AG04450 (cell line): ENCODE measurements at regions not wholly inside any gene's neighbourhood (a gene's known extent, or its start where the extent isn't known, plus 50 kb on each side); places are given as distances from the start of the nearest gene placed in this dataset.

Experiments
- CTCF ChIA-PET: fragments of 300-600, 350-600 bp; formaldehyde crosslinking; extraction: SDS; loops from one replicate; lab custom pipeline; 2022; ENCODE audit warnings: antibody characterized with exemption, inconsistent platforms; lab: Charles Lee
- POLR2A ChIA-PET: fragments of 350-600 bp; formaldehyde crosslinking; extraction: SDS; loops from one replicate; lab custom pipeline; 2021; ENCODE audit warnings: antibody characterized with exemption, inconsistent platforms; lab: Yijun Ruan, JAX
- DNase-seq: peaks from one replicate; pipeline ENCODE4 v3.0.0-alpha.2; 2011; ENCODE audit warnings: low read depth, low spot score
- H3K27ac ChIP-seq: one replicate; pipeline ENCODE4 v1.5.1; 2012; ENCODE audit warnings: low read depth, low read length, control low read depth
- H3K27me3 ChIP-seq: one replicate; pipeline ENCODE4 v1.6.0; 2012; ENCODE audit warnings: low read length; ENCODE audit not compliant: control insufficient read depth, insufficient read depth
- H3K4me3 ChIP-seq: 2 replicates; pipeline ENCODE4 v1.5.1; 2011; ENCODE audit warnings: mild to moderate bottlenecking, low read depth, low read length, control low read depth
- H3K9me3 ChIP-seq: 2 replicates; pipeline ENCODE4 v1.5.1; 2012; ENCODE audit warnings: low read length; ENCODE audit not compliant: control insufficient read depth, insufficient read depth
- TF ChIP-seq, protein P1 (sequence below): IDR thresholded peaks from 2 replicates; pipeline ENCODE4 v1.5.1; 2011; ENCODE audit warnings: low read depth, low read length, control low read depth, inconsistent platforms

- no peak for DNase-seq
- no peak overlapping the region for H3K4me3 ChIP-seq
- TF ChIP-seq, protein P1, sequence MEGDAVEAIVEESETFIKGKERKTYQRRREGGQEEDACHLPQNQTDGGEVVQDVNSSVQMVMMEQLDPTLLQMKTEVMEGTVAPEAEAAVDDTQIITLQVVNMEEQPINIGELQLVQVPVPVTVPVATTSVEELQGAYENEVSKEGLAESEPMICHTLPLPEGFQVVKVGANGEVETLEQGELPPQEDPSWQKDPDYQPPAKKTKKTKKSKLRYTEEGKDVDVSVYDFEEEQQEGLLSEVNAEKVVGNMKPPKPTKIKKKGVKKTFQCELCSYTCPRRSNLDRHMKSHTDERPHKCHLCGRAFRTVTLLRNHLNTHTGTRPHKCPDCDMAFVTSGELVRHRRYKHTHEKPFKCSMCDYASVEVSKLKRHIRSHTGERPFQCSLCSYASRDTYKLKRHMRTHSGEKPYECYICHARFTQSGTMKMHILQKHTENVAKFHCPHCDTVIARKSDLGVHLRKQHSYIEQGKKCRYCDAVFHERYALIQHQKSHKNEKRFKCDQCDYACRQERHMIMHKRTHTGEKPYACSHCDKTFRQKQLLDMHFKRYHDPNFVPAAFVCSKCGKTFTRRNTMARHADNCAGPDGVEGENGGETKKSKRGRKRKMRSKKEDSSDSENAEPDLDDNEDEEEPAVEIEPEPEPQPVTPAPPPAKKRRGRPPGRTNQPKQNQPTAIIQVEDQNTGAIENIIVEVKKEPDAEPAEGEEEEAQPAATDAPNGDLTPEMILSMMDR: no peak
- ChIA-PET CTCF (no interaction called here), POLR2A (no interaction called here)
- no peaks in the 10 kb centered on the region for H3K27me3 ChIP-seq
- H3K9me3 ChIP-seq: no peaks in the 10 kb centered on the region
- no peak overlapping the region for H3K27ac ChIP-seq
Measured at GRCh38 chr3:94758751-94759150, 695.9 kb downstream of the NSUN3 start.

- no peak for DNase-seq
- Histone ChIP-seq H3K27ac (no peak overlapping the region), H3K27me3 (no peaks in the 10 kb centered on the region), H3K9me3 (peaks cover 2% of the 10 kb centered on the region), H3K4me3 (no peak overlapping the region)
- ChIA-PET CTCF (no interaction called here), POLR2A (no interaction called here)
- TF ChIP-seq, protein P1: no peak
Measured at GRCh38 chr3:94772402-94772801, 709.5 kb downstream of the NSUN3 start.

DNA sequence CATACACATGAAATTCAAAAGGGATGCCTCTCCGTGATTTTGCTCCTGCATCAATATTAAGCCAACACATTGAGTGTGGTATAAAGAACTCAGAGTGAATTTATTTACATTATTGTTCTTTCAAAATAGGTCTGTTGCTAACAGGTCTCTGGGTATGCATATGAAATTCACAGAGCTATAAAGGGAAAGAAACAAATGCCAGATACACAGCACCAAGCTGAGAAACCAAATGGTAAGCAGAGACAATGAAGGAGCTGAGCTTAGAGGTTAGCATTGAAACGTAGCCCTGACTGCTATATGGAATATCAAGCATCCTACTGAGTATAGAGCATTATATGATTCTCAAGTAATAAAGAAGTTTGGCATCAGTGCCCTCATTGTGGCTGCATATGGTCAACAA lies 712.9 kb downstream of the NSUN3 start:
- CTCF ChIA-PET: no interaction called here
- no peak overlapping the region for H3K4me3 ChIP-seq
- no peaks in the 10 kb centered on the region for H3K27me3 ChIP-seq

DNA sequence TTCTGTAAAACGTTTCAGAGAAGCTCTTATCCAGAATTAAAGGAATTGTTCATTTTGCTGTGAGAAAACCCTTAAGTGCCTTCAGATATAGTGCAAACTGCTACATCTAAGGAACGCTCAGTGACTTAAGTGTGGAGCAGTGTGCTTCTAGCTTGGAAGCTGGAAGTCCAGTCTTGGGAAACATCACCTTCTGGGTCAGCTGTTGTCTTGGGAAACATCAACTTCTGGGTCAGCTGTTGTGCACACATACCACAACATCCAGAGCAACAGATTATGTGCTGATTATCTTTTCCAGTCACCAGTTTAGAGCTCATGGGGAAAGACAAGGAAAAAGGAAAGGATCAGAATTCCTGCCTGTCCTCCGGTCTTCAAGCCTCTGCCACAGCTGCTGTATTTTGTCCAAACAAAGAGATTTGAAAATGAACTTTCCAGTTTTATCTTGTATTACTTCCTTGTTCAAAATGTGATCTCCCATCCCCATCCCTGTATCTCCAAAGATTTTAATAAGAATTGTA lies 713.6 kb downstream of the NSUN3 start:
- peaks cover 2% of the 10 kb centered on the region; the same call in 1 of the 2 replicates for H3K9me3 ChIP-seq
- CTCF ChIA-PET: no interaction called here
- TF ChIP-seq, protein P1: no peak

More for the DNA sequence above, 712.9 kb downstream of the NSUN3 start:
- Histone ChIP-seq H3K9me3 (peaks cover 2% of the 10 kb centered on the region; the same call in 1 of the 2 replicates), H3K27ac (no peak overlapping the region)
- DNase-seq: no peak
- TF ChIP-seq, protein P1: no peak
- POLR2A ChIA-PET: no interaction called here

GRCh38 chr3:94778289-94778688 lies 715.4 kb downstream of the NSUN3 start:
- ChIA-PET CTCF (no interaction called here), POLR2A (no interaction called here)
- Histone ChIP-seq H3K9me3 (peaks cover 2% of the 10 kb centered on the region; the same call in 1 of the 2 replicates), H3K4me3 (no peak overlapping the region), H3K27ac (no peak overlapping the region), H3K27me3 (no peaks in the 10 kb centered on the region)
- TF ChIP-seq, protein P1: no peak
- DNase-seq: no peak

More for the DNA sequence above, 713.6 kb downstream of the NSUN3 start:
- no peaks in the 10 kb centered on the region for H3K27me3 ChIP-seq
- POLR2A ChIA-PET: no interaction called here
- no peak overlapping the region for H3K27ac ChIP-seq
- DNase-seq: no peak
- no peak overlapping the region for H3K4me3 ChIP-seq
